WTC11 (cell line): ENCODE measurements at regions not wholly inside any gene's neighbourhood (a gene's known extent, or its start where the extent isn't known, plus 50 kb on each side); places are given as distances from the start of the nearest gene placed in this dataset.

Experiments
- ATAC-seq: fragments of 200-7000 bp; cut with Tn5 transposase; 2 replicates; pipeline ENCODE4 v1.10.0; 2021; ENCODE audit warnings: mild to moderate bottlenecking, moderate library complexity
- CTCF ChIA-PET: fragments of 300-600 bp; sonication (Branson Sonifier 250); formaldehyde crosslinking; loops from one replicate; lab custom pipeline; 2021; ENCODE audit warnings: antibody characterized with exemption; lab: Charles Lee
- POLR2A ChIA-PET: fragments of 350-600 bp; sonication (Branson Sonifier 250); formaldehyde crosslinking; loops from one replicate; lab custom pipeline; 2021; ENCODE audit warnings: antibody characterized with exemption; lab: Charles Lee
- DNase-seq: peaks from one replicate; pipeline ENCODE4 v3.0.0; 2021; ENCODE audit warnings: low spot score
- H3K27ac Mint-ChIP-seq: 2 replicates; pipeline ENCODE4 v1.8.0; 2021; ENCODE audit warnings: mixed read lengths
- H3K27me3 Mint-ChIP-seq: 2 replicates; pipeline ENCODE4 v1.8.0; 2021; ENCODE audit warnings: low read depth, mild to moderate bottlenecking, moderate library complexity, mixed read lengths
- H3K36me3 Mint-ChIP-seq: 2 replicates; pipeline ENCODE4 v1.8.0; 2021; ENCODE audit warnings: mixed read lengths
- H3K4me1 Mint-ChIP-seq: 2 replicates; pipeline ENCODE4 v1.8.0; 2022; ENCODE audit warnings: mixed read lengths
- H3K4me3 Mint-ChIP-seq: 2 replicates; pipeline ENCODE4 v1.8.0; 2021; ENCODE audit warnings: mild to moderate bottlenecking, moderate library complexity, mixed read lengths
- H3K9me3 Mint-ChIP-seq: 2 replicates; pipeline ENCODE4 v1.8.0; 2021; ENCODE audit warnings: mixed read lengths
- AR ChIP-seq: fragments of 250-450 bp; sonication (Bioruptor Pico); IDR thresholded peaks from 2 replicates; pipeline ENCODE4 v1.9.0; 2021; ENCODE audit warnings: mild to moderate bottlenecking
- EMX1 ChIP-seq: fragments of 250-450 bp; sonication (Bioruptor Pico); IDR thresholded peaks from 2 replicates; pipeline ENCODE4 v1.8.0; 2021; ENCODE audit warnings: mild to moderate bottlenecking
- ESRRA ChIP-seq: sonication (generic); formaldehyde crosslinking; IDR thresholded peaks from 2 replicates; pipeline ENCODE4 v1.8.1; 2022; ENCODE audit warnings: mild to moderate bottlenecking, missing genetic modification reagents, borderline replicate concordance
- HMGA2 ChIP-seq: fragments of 250-450 bp; sonication (Bioruptor Pico); IDR thresholded peaks from 2 replicates; pipeline ENCODE4 v1.4.0; 2021; ENCODE audit warnings: mild to moderate bottlenecking, moderate library complexity
- KAT7 ChIP-seq: sonication (generic); formaldehyde crosslinking; IDR thresholded peaks from 2 replicates; pipeline ENCODE4 v1.8.1; 2023; ENCODE audit warnings: missing genetic modification reagents, mild to moderate bottlenecking, borderline replicate concordance
- MAX ChIP-seq: sonication (generic); formaldehyde crosslinking; IDR thresholded peaks from 2 replicates; pipeline ENCODE4 v1.8.0; 2022; ENCODE audit warnings: mild to moderate bottlenecking, missing genetic modification reagents
- NFATC4 ChIP-seq: fragments of 250-450 bp; sonication (Bioruptor Pico); IDR thresholded peaks from 2 replicates; pipeline ENCODE4 v1.9.0; 2021; ENCODE audit warnings: mild to moderate bottlenecking
- PRRX2 ChIP-seq: fragments of 250-450 bp; sonication (Bioruptor Pico); IDR thresholded peaks from 2 replicates; pipeline ENCODE4 v1.8.0; 2021; ENCODE audit warnings: mild to moderate bottlenecking
- SOX15 ChIP-seq: fragments of 250-450 bp; sonication (Bioruptor Pico); IDR thresholded peaks from 2 replicates; pipeline ENCODE4 v1.9.0; 2021; ENCODE audit warnings: mild to moderate bottlenecking
- SP1 ChIP-seq: sonication (generic); formaldehyde crosslinking; conservative IDR thresholded peaks from 2 replicates; pipeline ENCODE4 v1.8.1; 2022; ENCODE audit warnings: missing genetic modification reagents
- TEAD4 ChIP-seq: sonication (generic); formaldehyde crosslinking; IDR thresholded peaks from 2 replicates; pipeline ENCODE4 v1.8.0; 2022; ENCODE audit warnings: mild to moderate bottlenecking, missing genetic modification reagents
- USF2 ChIP-seq: sonication (generic); formaldehyde crosslinking; IDR thresholded peaks from 2 replicates; pipeline ENCODE4 v1.8.1; 2023; ENCODE audit warnings: mild to moderate bottlenecking, missing genetic modification reagents, moderate library complexity
- ZBTB43 ChIP-seq: sonication (generic); formaldehyde crosslinking; IDR thresholded peaks from 2 replicates; pipeline ENCODE4 v1.8.1; 2023; ENCODE audit warnings: mild to moderate bottlenecking, missing genetic modification reagents
- ZMAT4 ChIP-seq: fragments of 250-450 bp; sonication (Bioruptor Pico); IDR thresholded peaks from 2 replicates; pipeline ENCODE4 v1.9.0; 2021; ENCODE audit warnings: mild to moderate bottlenecking
- ZNF219 ChIP-seq: sonication (generic); formaldehyde crosslinking; IDR thresholded peaks from 2 replicates; pipeline ENCODE4 v1.8.0; 2023; ENCODE audit warnings: missing genetic modification reagents, mild to moderate bottlenecking, borderline replicate concordance
- ZNF232 ChIP-seq: sonication (generic); formaldehyde crosslinking; IDR thresholded peaks from 2 replicates; pipeline ENCODE4 v1.8.0; 2022; ENCODE audit warnings: mild to moderate bottlenecking, missing genetic modification reagents
- ZNF317 ChIP-seq: sonication (generic); formaldehyde crosslinking; IDR thresholded peaks from 2 replicates; pipeline ENCODE4 v1.8.1; 2023; ENCODE audit warnings: low read depth, mild to moderate bottlenecking, moderate library complexity, missing genetic modification reagents, borderline replicate concordance
- ZNF425 ChIP-seq: fragments of 250-450 bp; sonication (Bioruptor Pico); conservative IDR thresholded peaks from 2 replicates; pipeline ENCODE4 v1.9.0; 2021; ENCODE audit warnings: mild to moderate bottlenecking
- ZNF532 ChIP-seq: fragments of 250-450 bp; sonication (Bioruptor Pico); IDR thresholded peaks from 2 replicates; pipeline ENCODE4 v1.9.0; 2021; ENCODE audit warnings: mild to moderate bottlenecking, borderline replicate concordance

GRCh38 chr20:16918366-16918765 lies 170.2 kb downstream of the OTOR start:
- ATAC-seq (no peak), DNase-seq (no peak)
- Mint-ChIP-seq H3K27ac (no peak overlapping the region), H3K9me3 (peaks cover 35% of the 10 kb centered on the region), H3K27me3 (no peaks in the 10 kb centered on the region), H3K4me3 (no peak overlapping the region), H3K4me1 (peaks cover 34% of the 10 kb centered on the region), H3K36me3 (peaks cover 18% of the 10 kb centered on the region)
- ChIA-PET CTCF (no interaction called here), POLR2A (no interaction called here)
- TF ChIP-seq NFATC4 (CRISPR knock-in tag) (no peak), EMX1 (no peak), KAT7 (CRISPR knock-in tag) (no peak), ZNF232 (CRISPR knock-in tag) (no peak), ZNF425 (no peak), SP1 (CRISPR knock-in tag) (no peak), HMGA2 (CRISPR knock-in tag) (no peak), ESRRA (CRISPR knock-in tag) (no peak), ZBTB43 (CRISPR knock-in tag) (no peak), ZNF532 (CRISPR knock-in tag) (no peak), PRRX2 (CRISPR knock-in tag) (no peak), USF2 (CRISPR knock-in tag) (no peak)

GRCh38 chr20:16919841-16920240 lies 171.7 kb downstream of the OTOR start:
- ChIA-PET CTCF (no interaction called here), POLR2A (no interaction called here)
- no peak for ATAC-seq
- TF ChIP-seq ZNF219 (no peak), SP1 (CRISPR knock-in tag) (no peak), ZNF317 (CRISPR knock-in tag) (no peak), TEAD4 (CRISPR knock-in tag) (no peak), ZMAT4 (CRISPR knock-in tag) (no peak), MAX (CRISPR knock-in tag) (no peak), AR (CRISPR knock-in tag) (no peak), NFATC4 (CRISPR knock-in tag) (no peak), ZNF532 (CRISPR knock-in tag) (no peak), SOX15 (CRISPR knock-in tag) (no peak)

More at GRCh38 chr20:16919841-16920240, 171.7 kb downstream of the OTOR start:
- H3K4me1 Mint-ChIP-seq, result peaks cover 34% of the 10 kb centered on the region
- no peak for DNase-seq
- H3K27me3 Mint-ChIP-seq, result no peaks in the 10 kb centered on the region
- no peak overlapping the region for H3K4me3 Mint-ChIP-seq
- H3K36me3 Mint-ChIP-seq, result peaks cover 7% of the 10 kb centered on the region
- no peak overlapping the region for H3K27ac Mint-ChIP-seq
- H3K9me3 Mint-ChIP-seq, result peaks cover 24% of the 10 kb centered on the region
